HuH-7.5 (cell line): ENCODE measurements at regions not wholly inside any gene's neighbourhood (a gene's known extent, or its start where the extent isn't known, plus 50 kb on each side); places are given as distances from the start of the nearest gene placed in this dataset.

ENCODE experiments used
- DNase-seq: peaks from one replicate; pipeline ENCODE4 v3.0.0; 2011; ENCODE audit warnings: low spot score

- DNase-seq: no peak
Measured at GRCh38 chr7:41524876-41525275, 178.0 kb downstream of the INHBA start.

GRCh38 chr7:41520445-41520844, 182.4 kb downstream of the INHBA start:
- DNase-seq: no peak

GRCh38 chr7:41517771-41518170, 185.1 kb downstream of the INHBA start:
- DNase-seq: no peak

GRCh38 chr7:41508755-41509154, 194.1 kb downstream of the INHBA start:
- no peak for DNase-seq

- no peak for DNase-seq
Measured at GRCh38 chr7:41507686-41508268, 195.1 kb downstream of the INHBA start.

- DNase-seq: no peak
Measured at GRCh38 chr7:41504214-41504980, 198.5 kb downstream of the INHBA start.

GRCh38 chr7:41503438-41503837, 199.5 kb downstream of the INHBA start:
- DNase-seq: no peak

GRCh38 chr7:41501466-41501865, 201.4 kb downstream of the INHBA start:
- no peak for DNase-seq

GRCh38 chr7:41501006-41501405, 201.9 kb downstream of the INHBA start:
- no peak for DNase-seq

GRCh38 chr7:41492603-41493002, 210.3 kb downstream of the INHBA start:
- no peak for DNase-seq

GRCh38 chr7:41491883-41492471, 210.9 kb downstream of the INHBA start:
- no peak for DNase-seq

GRCh38 chr7:41491308-41491707, 211.6 kb downstream of the INHBA start:
- DNase-seq: no peak

GRCh38 chr7:41489885-41490284, 213.0 kb downstream of the INHBA start:
- no peak for DNase-seq

GRCh38 chr7:41487229-41487940, 215.5 kb downstream of the INHBA start:
- no peak for DNase-seq

GRCh38 chr7:41481353-41481752, 221.5 kb downstream of the INHBA start:
- no peak for DNase-seq

GRCh38 chr7:41478187-41478586, 224.7 kb downstream of the INHBA start:
- DNase-seq: no peak

GRCh38 chr7:41476460-41476803, 226.5 kb downstream of the INHBA start:
- DNase-seq: no peak

- no peak for DNase-seq
Measured at GRCh38 chr7:41475801-41476459, 227.0 kb downstream of the INHBA start.

GRCh38 chr7:41472427-41473125, 230.3 kb downstream of the INHBA start:
- DNase-seq: no peak

- no peak for DNase-seq
Measured at GRCh38 chr7:41470081-41470480, 232.8 kb downstream of the INHBA start.

GRCh38 chr7:41467596-41467995, 235.3 kb downstream of the INHBA start:
- no peak for DNase-seq
